IMR-90 (cell line): ENCODE measurements at regions not wholly inside any gene's neighbourhood (a gene's known extent, or its start where the extent isn't known, plus 50 kb on each side); places are given as distances from the start of the nearest gene placed in this dataset.

Experiments
- ATAC-seq: fragments of 200-7000 bp; cut with Tn5 transposase; 2 replicates; pipeline ENCODE4 v1.9.1; 2020; ENCODE audit warnings: low read depth, mild to moderate bottlenecking, moderate library complexity
- BruUV-seq: library from RNA; stranded (reverse); fragments of 400-500 nt; replicated peaks from 2 replicates; lab custom pipeline; 2021; lab: Mats Ljungman, UMichigan
- CTCF ChIA-PET: fragments of 300-600 bp; formaldehyde crosslinking; extraction: SDS; loops from one replicate; lab custom pipeline; 2021; ENCODE audit warnings: antibody characterized with exemption; lab: Yijun Ruan, JAX
- POLR2A ChIA-PET: fragments of 300-600 bp; sonication (Branson Sonifier 250); formaldehyde crosslinking; loops from one replicate; lab custom pipeline; 2022; ENCODE audit warnings: antibody characterized with exemption; ENCODE audit not compliant: unreplicated experiment; lab: Charles Lee
- DNase-seq: peaks from one replicate; pipeline ENCODE4 v3.0.0; 2013
- H2AFZ ChIP-seq: replicated peaks from 2 replicates; pipeline ENCODE3; 2013; ENCODE audit warnings: low read length, mild to moderate bottlenecking; ENCODE audit not compliant: poor library complexity
- H2AK5ac ChIP-seq: 2 replicates; pipeline ENCODE4 v1.6.1; 2013; ENCODE audit warnings: low read depth, low read length, inconsistent platforms
- H2AK9ac ChIP-seq: replicated peaks from 2 replicates; pipeline ENCODE3; 2013; ENCODE audit warnings: mild to moderate bottlenecking, low read depth, low read length, moderate library complexity; ENCODE audit not compliant: poor library complexity
- H2BK120ac ChIP-seq: 2 replicates; pipeline ENCODE4 v1.6.1; 2013; ENCODE audit warnings: low read depth, low read length, inconsistent platforms
- H2BK15ac ChIP-seq: 3 replicates; pipeline ENCODE4 v1.6.1; 2013; ENCODE audit warnings: low read depth, low read length, inconsistent platforms
- H2BK20ac ChIP-seq: 2 replicates; pipeline ENCODE4 v1.6.1; 2013; ENCODE audit warnings: low read depth, mild to moderate bottlenecking, inconsistent platforms, low read length, moderate library complexity
- H2BK5ac ChIP-seq: 2 replicates; pipeline ENCODE4 v1.6.1; 2013; ENCODE audit warnings: mild to moderate bottlenecking, low read depth, low read length, inconsistent platforms; ENCODE audit not compliant: poor library complexity, severe bottlenecking
- H3K14ac ChIP-seq: replicated peaks from 2 replicates; pipeline ENCODE4 v1.6.1; 2013; ENCODE audit warnings: low read depth, low read length, inconsistent platforms
- H3K18ac ChIP-seq: 2 replicates; pipeline ENCODE4 v1.6.1; 2013; ENCODE audit warnings: low read depth, low read length, control low read depth
- H3K23ac ChIP-seq: 2 replicates; pipeline ENCODE4 v1.6.1; 2013; ENCODE audit warnings: low read depth, low read length, inconsistent platforms
- H3K27ac ChIP-seq: 2 replicates; pipeline ENCODE4 v1.5.1; 2013; ENCODE audit warnings: mild to moderate bottlenecking, control low read depth, low read length; ENCODE audit not compliant: insufficient read depth
- H3K27me3 ChIP-seq: 2 replicates; pipeline ENCODE4 v1.6.1; 2013; ENCODE audit warnings: low read length; ENCODE audit not compliant: control insufficient read depth, insufficient read depth
- H3K36me3 ChIP-seq: 2 replicates; pipeline ENCODE4 v1.6.1; 2013; ENCODE audit warnings: low read length, mixed read lengths; ENCODE audit not compliant: control insufficient read depth, insufficient read depth
- H3K4ac ChIP-seq: 2 replicates; pipeline ENCODE4 v1.6.1; 2013; ENCODE audit warnings: low read depth, low read length, inconsistent platforms
- H3K4me1 ChIP-seq: 2 replicates; pipeline ENCODE4 v1.6.1; 2013; ENCODE audit warnings: low read length, mixed read lengths; ENCODE audit not compliant: control insufficient read depth, insufficient read depth
- H3K4me2 ChIP-seq: 2 replicates; pipeline ENCODE4 v1.6.1; 2013; ENCODE audit warnings: low read depth, mild to moderate bottlenecking, control low read depth, low read length, moderate library complexity
- H3K4me3 ChIP-seq: 2 replicates; pipeline ENCODE4 v1.5.1; 2013; ENCODE audit warnings: low read depth, mild to moderate bottlenecking, control low read depth, low read length, moderate library complexity; ENCODE audit not compliant: insufficient read depth
- H3K56ac ChIP-seq: 2 replicates; pipeline ENCODE4 v1.6.1; 2013; ENCODE audit warnings: low read length, inconsistent platforms; ENCODE audit not compliant: insufficient read depth; ENCODE audit errors: extremely low read depth
- H3K79me1 ChIP-seq, 2 experiments: 2 replicates each; pipeline ENCODE4 v1.6.1; 2013; ENCODE audit warnings: low read length in 2 of 2, inconsistent platforms in 1 of 2, low read depth in 1 of 2
- H3K9ac ChIP-seq: 2 replicates; pipeline ENCODE4 v1.6.1; 2013; ENCODE audit warnings: low read depth, low read length, control low read depth
- H3K9me1 ChIP-seq: 2 replicates; pipeline ENCODE4 v1.6.1; 2013; ENCODE audit warnings: low read length, inconsistent platforms; ENCODE audit not compliant: insufficient read depth
- H3K9me3 ChIP-seq: 2 replicates; pipeline ENCODE4 v1.6.1; 2013; ENCODE audit warnings: low read length; ENCODE audit not compliant: control insufficient read depth, insufficient read depth
- H4K20me1 ChIP-seq: 2 replicates; pipeline ENCODE4 v1.6.1; 2013; ENCODE audit warnings: low read length, inconsistent platforms; ENCODE audit not compliant: insufficient read depth
- H4K5ac ChIP-seq: 2 replicates; pipeline ENCODE4 v1.6.1; 2013; ENCODE audit warnings: mild to moderate bottlenecking, low read depth, low read length, control low read depth
- H4K8ac ChIP-seq, 2 experiments: 2 replicates each; pipeline ENCODE4 v1.6.1; 2013; ENCODE audit warnings: low read depth in 2 of 2, low read length in 2 of 2, control low read depth in 1 of 2, inconsistent platforms in 1 of 2
- H4K91ac ChIP-seq: 2 replicates; pipeline ENCODE4 v1.6.1; 2013; ENCODE audit warnings: low read depth, low read length, inconsistent platforms; ENCODE audit not compliant: insufficient read depth
- NFE2L2 ChIP-seq: fragments of 150-350 bp; IDR thresholded peaks from 2 replicates; pipeline ENCODE4 v1.6.1; 2016; ENCODE audit warnings: low read depth, mild to moderate bottlenecking, low read length
- USF2 ChIP-seq: fragments of 150-350 bp; IDR thresholded peaks from 2 replicates; pipeline ENCODE4 v1.6.1; 2017; ENCODE audit warnings: mild to moderate bottlenecking, antibody characterized with exemption, low read length, low read depth
- WGBS, 2 experiments: methylation state at CpG; one replicate each; pipeline versions ENCODE4 v1.1.5 to v1.1.7; 2013; ENCODE audit warnings: missing lambda C conversion rate in 2 of 2; ENCODE audit not compliant: insufficient read length in 1 of 2; ENCODE audit errors: extremely low coverage in 2 of 2; 5-methylcytosine and 5-hydroxymethylcytosine counted together
- dilution Hi-C: fragments of 300-500 bp; cut with HindIII; formaldehyde crosslinking; loops from one replicate; pipeline ENCODE4 v1.14.3; 2018; ENCODE audit warnings: low sequenced_read_pairs; ENCODE audit not compliant: unreplicated experiment
- in situ Hi-C: fragments of 300-500 bp; cut with MboI; formaldehyde crosslinking; loops from 3 replicates; pipeline ENCODE4 v1.14.3; 2019; ENCODE audit warnings: low sequenced_read_pairs, inconsistent platforms, mixed read lengths
- intact Hi-C: fragments of 100-400 bp; cut with micrococcal nuclease; formaldehyde crosslinking; loops from 2 replicates; pipeline ENCODE4 v1.10.0; 2022

- no peak overlapping the region for H2BK120ac ChIP-seq
- no peak overlapping the region for H3K18ac ChIP-seq
- H2BK15ac ChIP-seq: no peak overlapping the region
- H3K79me1 ChIP-seq: no peaks in the 10 kb centered on the region
- peaks cover 3% of the 10 kb centered on the region; the same call in 1 of the 2 replicates for H3K4me1 ChIP-seq
- H2AFZ ChIP-seq: no peak overlapping the region
- intact Hi-C loops (no loop called here), in situ Hi-C loops (no loop called here), dilution Hi-C loops (no loop called here)
- no peaks in the 10 kb centered on the region for H4K20me1 ChIP-seq
- H3K4me2 ChIP-seq: no peak overlapping the region
- no peak for ATAC-seq
- no peak overlapping the region for H2AK5ac ChIP-seq
- no peak overlapping the region for H3K4me3 ChIP-seq
- no TSS peak for BruUV-seq
- H4K91ac ChIP-seq: no peak overlapping the region
- no peak overlapping the region for H3K27ac ChIP-seq
- no peak overlapping the region for H2BK5ac ChIP-seq
- no peak overlapping the region for H2AK9ac ChIP-seq
- POLR2A ChIA-PET: no interaction called here
- H4K8ac ChIP-seq: no peak overlapping the region
- no peaks in the 10 kb centered on the region for H3K36me3 ChIP-seq
- H3K56ac ChIP-seq: no peak overlapping the region
- peaks cover 4% of the 10 kb centered on the region; the same call in 1 of the 2 replicates for H3K9me1 ChIP-seq
- H3K23ac ChIP-seq: no peak overlapping the region
- no peak overlapping the region for H3K4ac ChIP-seq
- no peak overlapping the region for H3K14ac ChIP-seq
- H3K9ac ChIP-seq: no peak overlapping the region
- WGBS, 2 experiments: 45% methylated on average over 2 of the region's 5 CpGs; no CpG with 5 or more reads in 1 of the 2 experiments
- TF ChIP-seq NFE2L2 (no peak), USF2 (no peak)
- H2BK20ac ChIP-seq: no peak overlapping the region
- CTCF ChIA-PET: no interaction called here
- peaks cover 7% of the 10 kb centered on the region for H3K27me3 ChIP-seq
- DNase-seq: no peak
- H4K5ac ChIP-seq: no peak overlapping the region
- H3K9me3 ChIP-seq: no peaks in the 10 kb centered on the region
These were observed 112.1 kb downstream of the ACAA2 start for GRCh38 chr18:49701190-49701589.
